ENCODE measurements at regions not wholly inside any gene's neighbourhood (a gene's known extent, or its start where the extent isn't known, plus 50 kb on each side); places are given as distances from the start of the nearest gene placed in this dataset.
"Not testable (repeated sequence)": the region's sequence is repeated elsewhere in the genome, so short reads cannot be mapped to it uniquely, and the experiment has no call there.

- TF ChIP-seq CTCF, POLR2A (IDR thresholded peaks at IDR 0.05): not testable (repeated sequence)
Observed at GRCh38 chr16:18261848-18262247, 74.7 kb downstream of the NPIPA8 start.
